Activated CD4-positive, alpha-beta T cell treated with anti-CD3 and anti-CD28 coated beads for 48 hours (primary cell): ENCODE measurements at regions not wholly inside any gene's neighbourhood (a gene's known extent, or its start where the extent isn't known, plus 50 kb on each side); places are given as distances from the start of the nearest gene placed in this dataset.

ENCODE experiments used
- DNase-seq: peaks from one replicate; pipeline ENCODE4 v3.0.0-alpha.2; 2020

- DNase-seq = no peak
Measured at GRCh38 chr4:100130964-100131363, 59.3 kb downstream of the DDIT4L start.

GRCh38 chr4:100130491-100130890 lies 59.8 kb downstream of the DDIT4L start:
- no peak for DNase-seq

GRCh38 chr4:100129774-100130173 lies 60.5 kb downstream of the DDIT4L start:
- DNase-seq = no peak

GRCh38 chr4:100128338-100128737 lies 61.9 kb downstream of the DDIT4L start:
- no peak for DNase-seq

GRCh38 chr4:100124715-100125114 lies 65.6 kb downstream of the DDIT4L start:
- DNase-seq = no peak

- no peak for DNase-seq
Measured at GRCh38 chr4:100118181-100118580, 72.1 kb downstream of the DDIT4L start.

GRCh38 chr4:100117750-100118149 lies 72.5 kb downstream of the DDIT4L start:
- no peak for DNase-seq

- no peak for DNase-seq
Measured at GRCh38 chr4:100114909-100115308, 75.4 kb downstream of the DDIT4L start.

- no peak for DNase-seq
Measured at GRCh38 chr4:100113732-100114131, 76.5 kb downstream of the DDIT4L start.

GRCh38 chr4:100113096-100113495 lies 77.2 kb downstream of the DDIT4L start:
- DNase-seq = no peak

GRCh38 chr4:100109921-100110320 lies 80.3 kb downstream of the DDIT4L start:
- no peak for DNase-seq

- no peak for DNase-seq
Measured at GRCh38 chr4:100108869-100109268, 81.4 kb downstream of the DDIT4L start.

GRCh38 chr4:100106982-100107381 lies 83.3 kb downstream of the DDIT4L start:
- DNase-seq = no peak

- no peak for DNase-seq
Measured at GRCh38 chr4:100103671-100104070, 86.6 kb downstream of the DDIT4L start.

GRCh38 chr4:100100985-100101384 lies 89.3 kb downstream of the DDIT4L start:
- no peak for DNase-seq

GRCh38 chr4:100099746-100100145 lies 90.5 kb downstream of the DDIT4L start:
- no peak for DNase-seq

GRCh38 chr4:100098681-100099080 lies 91.6 kb downstream of the DDIT4L start:
- DNase-seq = no peak

GRCh38 chr4:100098011-100098545 lies 92.2 kb downstream of the DDIT4L start:
- no peak for DNase-seq

- DNase-seq = peak; percentile 77
Measured at GRCh38 chr4:100095729-100096595, 94.3 kb downstream of the DDIT4L start.

GRCh38 chr4:100093091-100093866 lies 97.0 kb downstream of the DDIT4L start:
- DNase-seq = peak; percentile 91

- no peak for DNase-seq
Measured at GRCh38 chr4:100087743-100088142, 102.5 kb downstream of the DDIT4L start.

GRCh38 chr4:100086766-100087431 lies 103.4 kb downstream of the DDIT4L start:
- no peak for DNase-seq

GRCh38 chr4:100084892-100085291 lies 105.4 kb downstream of the DDIT4L start:
- no peak for DNase-seq
